HG02981 (cell line): ENCODE measurements at regions not wholly inside any gene's neighbourhood (a gene's known extent, or its start where the extent isn't known, plus 50 kb on each side); places are given as distances from the start of the nearest gene placed in this dataset.

ENCODE experiments used
- ATAC-seq: cut with Tn5 transposase; IDR thresholded peaks from one replicate; pipeline ENCODE4 v1.9.1; 2021; ENCODE audit warnings: mild to moderate bottlenecking, moderate library complexity; ENCODE audit not compliant: unreplicated experiment

GRCh38 chr3:22565393-22565792 lies 637.7 kb upstream of the UBE2E2 start:
- no peak for ATAC-seq

- ATAC-seq, result no peak
Observed at GRCh38 chr3:22568285-22568684, 634.8 kb upstream of the UBE2E2 start.

- ATAC-seq, result no peak
Observed at GRCh38 chr3:22569570-22569969, 633.6 kb upstream of the UBE2E2 start.

DNA sequence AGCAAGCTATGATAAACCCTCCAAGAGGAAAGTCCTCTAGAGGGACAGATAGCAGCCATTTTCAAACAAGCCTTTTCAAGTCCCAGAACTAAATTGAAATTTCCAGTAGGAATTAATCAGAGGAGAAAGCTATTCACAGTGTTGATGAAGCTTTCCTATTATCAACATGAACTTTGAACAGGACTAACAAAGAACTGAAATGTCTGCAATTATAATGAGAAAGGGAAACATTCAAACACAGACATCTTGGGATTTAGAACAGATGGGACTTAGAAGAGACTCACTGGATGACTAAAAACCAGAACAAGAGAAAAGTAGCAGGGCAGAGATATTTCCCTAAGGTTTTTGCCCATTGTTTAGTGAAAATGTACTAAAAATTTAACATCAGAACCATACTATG lies 622.1 kb upstream of the UBE2E2 start:
- no peak for ATAC-seq

- ATAC-seq, result no peak
Observed at GRCh38 chr3:22582266-22582665, 620.9 kb upstream of the UBE2E2 start.

GRCh38 chr3:22585504-22585903 lies 617.6 kb upstream of the UBE2E2 start:
- no peak for ATAC-seq

GRCh38 chr3:22585911-22586310 lies 617.2 kb upstream of the UBE2E2 start:
- no peak for ATAC-seq

DNA sequence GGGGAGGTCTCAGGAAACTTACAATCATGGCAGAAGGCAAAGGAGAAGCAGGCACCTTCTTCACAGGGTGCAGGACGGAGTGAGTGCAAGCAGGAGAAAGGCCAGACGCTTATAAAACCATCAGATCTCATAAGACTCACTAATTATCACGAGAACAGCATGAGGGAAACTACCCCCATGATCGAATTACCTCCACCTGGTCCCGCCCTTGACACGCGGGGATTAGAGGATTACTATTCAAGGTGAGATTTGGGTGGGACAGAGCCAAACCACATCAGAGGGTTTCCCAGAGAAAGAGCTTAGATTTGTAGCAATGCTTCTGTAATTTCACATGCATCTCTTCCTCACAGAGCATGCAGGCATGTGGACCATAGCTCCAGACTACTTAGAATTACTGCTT lies 615.7 kb upstream of the UBE2E2 start:
- ATAC-seq, result no peak

- no peak for ATAC-seq
Observed at GRCh38 chr3:22593638-22594037, 609.5 kb upstream of the UBE2E2 start.

GRCh38 chr3:22594990-22595389 lies 608.1 kb upstream of the UBE2E2 start:
- no peak for ATAC-seq

- no peak for ATAC-seq
Observed at GRCh38 chr3:22606461-22606860, 596.7 kb upstream of the UBE2E2 start.

GRCh38 chr3:22606938-22607337 lies 596.2 kb upstream of the UBE2E2 start:
- peak; percentile 45 for ATAC-seq

DNA sequence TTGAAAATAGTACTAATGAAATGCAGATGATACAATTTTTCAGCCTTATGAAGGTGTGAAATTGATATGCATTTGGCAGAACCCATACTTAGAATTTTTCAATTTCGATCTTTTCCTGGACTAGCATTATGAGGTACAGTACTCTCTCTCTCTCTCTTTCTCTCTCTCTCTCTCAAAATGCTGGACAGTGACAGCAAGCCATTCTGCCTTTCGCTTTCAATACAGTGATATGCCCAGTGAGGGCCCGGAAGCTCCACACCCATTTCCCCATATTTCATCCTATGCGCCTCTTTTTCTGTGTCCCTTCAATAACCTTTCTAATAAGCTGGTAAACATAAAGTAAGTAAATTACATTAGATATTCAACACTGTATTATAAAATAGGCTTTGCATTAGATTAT lies 595.0 kb upstream of the UBE2E2 start:
- no peak for ATAC-seq

DNA sequence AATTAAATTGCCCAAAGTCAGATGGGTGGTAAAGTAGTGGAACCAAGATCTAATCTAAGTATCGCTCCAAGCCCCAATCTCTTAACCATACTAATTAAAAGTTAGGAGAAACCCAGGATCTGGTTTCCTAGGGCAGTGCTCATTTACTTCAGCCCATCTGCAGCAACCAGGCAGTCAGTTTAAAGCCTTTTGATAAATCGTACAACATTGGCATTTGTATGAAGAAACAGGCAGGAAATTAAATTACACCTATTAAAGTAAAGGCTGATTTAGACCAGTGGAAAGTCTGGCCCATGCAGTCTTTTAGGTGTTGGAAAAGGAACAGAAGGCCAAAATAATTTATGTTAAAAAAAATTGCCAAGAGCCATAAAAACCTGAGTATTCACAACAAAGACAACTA lies 594.4 kb upstream of the UBE2E2 start:
- ATAC-seq, result no peak

- no peak for ATAC-seq
Observed at GRCh38 chr3:22609139-22609538, 594.0 kb upstream of the UBE2E2 start.

- no peak for ATAC-seq
Observed at GRCh38 chr3:22612927-22613326, 590.2 kb upstream of the UBE2E2 start.

- no peak for ATAC-seq
Observed at GRCh38 chr3:22615790-22616189, 587.3 kb upstream of the UBE2E2 start.

- no peak for ATAC-seq
Observed at GRCh38 chr3:22617372-22617771, 585.8 kb upstream of the UBE2E2 start.

- ATAC-seq, result no peak
Observed at GRCh38 chr3:22620498-22620897, 582.6 kb upstream of the UBE2E2 start.

DNA sequence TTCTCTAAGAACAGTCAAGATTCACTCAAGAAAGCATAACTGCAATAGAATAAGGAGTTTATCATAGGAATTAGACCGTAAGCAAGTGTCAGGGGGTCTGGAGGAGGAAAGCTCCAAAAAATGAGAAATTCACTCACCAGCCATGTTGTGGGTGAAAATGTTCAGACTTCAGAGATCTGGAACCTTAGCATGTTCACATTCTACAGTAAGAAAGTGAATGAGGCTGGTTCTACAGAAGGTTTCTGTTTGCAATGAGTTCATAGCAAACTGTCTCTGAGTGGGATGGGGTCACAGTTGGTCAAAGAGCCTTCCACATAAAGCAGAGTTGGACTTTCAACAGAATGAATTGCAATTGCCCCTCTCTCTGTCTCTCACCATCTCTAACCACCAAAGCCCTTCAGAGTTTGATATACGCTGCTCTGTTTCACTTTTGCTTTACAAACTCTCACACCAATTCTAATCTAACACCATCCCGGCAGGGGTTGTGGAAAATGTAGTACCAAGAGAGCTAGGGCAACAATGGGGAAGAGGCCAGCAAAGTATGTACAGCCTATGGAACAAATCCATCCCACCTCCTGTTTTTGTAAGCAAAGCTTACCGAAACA lies 581.8 kb upstream of the UBE2E2 start:
- no peak for ATAC-seq

GRCh38 chr3:22627993-22628499 lies 575.1 kb upstream of the UBE2E2 start:
- ATAC-seq, result no peak

- ATAC-seq, result no peak
Observed at GRCh38 chr3:22632536-22632935, 570.6 kb upstream of the UBE2E2 start.

- ATAC-seq, result peak; percentile 64
Observed at GRCh38 chr3:22634433-22634832, 568.7 kb upstream of the UBE2E2 start.
